Tibial artery (tissue), 4 donors: ENCODE measurements at regions not wholly inside any gene's neighbourhood (a gene's known extent, or its start where the extent isn't known, plus 50 kb on each side); places are given as distances from the start of the nearest gene placed in this dataset.

ENCODE experiments used
- DNase-seq, 2 donors: peaks; one replicate each; pipeline ENCODE4 v3.0.0-alpha.2; 2019
- H3K27ac ChIP-seq, 2 donors: fragments of 200-600 bp; sonication (generic) in 1 of 2; 1 replicate in 1 of 2; 2 replicates in 1 of 2; pipeline ENCODE4 v1.5.1; 2018 to 2019; ENCODE audit warnings: mild to moderate bottlenecking in 1 of 2
- H3K27me3 ChIP-seq, 2 donors: fragments of 200-600 bp; sonication (generic) in 1 of 2; one replicate each; pipeline versions ENCODE4 v1.5.1 to v1.6.0; 2016 to 2019
- H3K36me3 ChIP-seq, 3 donors: fragments of 200-600 bp; sonication (generic) in 2 of 3; one replicate each; pipeline ENCODE4 v1.5.1; 2016 to 2019; ENCODE audit warnings: mild to moderate bottlenecking in 2 of 3
- H3K4me1 ChIP-seq, 4 donors: fragments of 200-600 bp; sonication (generic) in 2 of 4; 1 replicate in 3 of 4; 2 replicates in 1 of 4; pipeline ENCODE4 v1.5.1; 2016 to 2019
- H3K4me3 ChIP-seq, 2 donors: fragments of 200-600 bp; sonication (generic) in 1 of 2; 1 replicate in 1 of 2; 2 replicates in 1 of 2; pipeline ENCODE4 v1.5.1; 2018 to 2019; ENCODE audit warnings: mild to moderate bottlenecking in 2 of 2
- H3K9me3 ChIP-seq, 3 donors: fragments of 200-600 bp; sonication (generic) in 1 of 3; one replicate each; pipeline ENCODE4 v1.5.1; 2016 to 2019
- CTCF ChIP-seq, 2 experiments: fragments of 200-600 bp in 1 of 2; fragments of 450-650 bp in 1 of 2; IDR thresholded peaks; one replicate each; pipeline ENCODE4 v1.5.1; 2017 to 2019; ENCODE audit warnings: antibody characterized with exemption in 2 of 2, mild to moderate bottlenecking in 1 of 2, moderate library complexity in 1 of 2
- intact Hi-C: fragments of 100-400 bp; cut with DNase I; formaldehyde crosslinking; loops from one replicate; pipeline ENCODE4 v1.15.0; 2023; ENCODE audit warnings: low total_unique reads

GRCh38 chr5:26148569-26149107, 889.7 kb downstream of the CDH9 start:
- Histone ChIP-seq H3K36me3 (no peaks in the 10 kb centered on the region), H3K4me3 (no peak overlapping the region), H3K9me3 (no peaks in the 10 kb centered on the region), H3K27me3 (no peaks in the 10 kb centered on the region), H3K27ac (no peak overlapping the region), H3K4me1 (no peaks in the 10 kb centered on the region)
- DNase-seq = no peak
- intact Hi-C loops = no loop called here
- TF ChIP-seq CTCF (IDR thresholded peaks at IDR 0.05) = no peak

- no peak overlapping the region for H3K4me3 ChIP-seq
- no peak overlapping the region for H3K27ac ChIP-seq
- H3K36me3 ChIP-seq = no peaks in the 10 kb centered on the region
- no peaks in the 10 kb centered on the region for H3K9me3 ChIP-seq
- intact Hi-C loops = no loop called here
- H3K27me3 ChIP-seq = no peaks in the 10 kb centered on the region
- H3K4me1 ChIP-seq = no peaks in the 10 kb centered on the region
- TF ChIP-seq CTCF (IDR thresholded peaks at IDR 0.05) = no peak
- DNase-seq = no peak
Measured at GRCh38 chr5:26143259-26143658, 895.1 kb downstream of the CDH9 start.

GRCh38 chr5:26121338-26121737, 917.0 kb downstream of the CDH9 start:
- Histone ChIP-seq H3K4me3 (no peak overlapping the region), H3K27me3 (no peaks in the 10 kb centered on the region), H3K9me3 (no peaks in the 10 kb centered on the region), H3K4me1 (no peaks in the 10 kb centered on the region), H3K36me3 (no peaks in the 10 kb centered on the region), H3K27ac (no peak overlapping the region)
- no peak for TF ChIP-seq CTCF (IDR thresholded peaks at IDR 0.05)
- intact Hi-C loops = no loop called here
- DNase-seq = no peak

GRCh38 chr5:26104175-26104574, 934.2 kb downstream of the CDH9 start:
- Histone ChIP-seq H3K4me3 (no peak overlapping the region), H3K27ac (no peak overlapping the region), H3K9me3 (no peaks in the 10 kb centered on the region), H3K4me1 (no peaks in the 10 kb centered on the region), H3K36me3 (no peaks in the 10 kb centered on the region), H3K27me3 (no peaks in the 10 kb centered on the region)
- no peak for DNase-seq
- TF ChIP-seq CTCF (IDR thresholded peaks at IDR 0.05) = no peak
- intact Hi-C loops = no loop called here

GRCh38 chr5:26060212-26060611, 978.2 kb downstream of the CDH9 start:
- Histone ChIP-seq H3K36me3 (no peaks in the 10 kb centered on the region), H3K27ac (no peak overlapping the region), H3K4me3 (no peak overlapping the region), H3K27me3 (no peaks in the 10 kb centered on the region), H3K9me3 (no peaks in the 10 kb centered on the region), H3K4me1 (no peaks in the 10 kb centered on the region)
- intact Hi-C loops = no loop called here
- DNase-seq = no peak
- no peak for TF ChIP-seq CTCF (IDR thresholded peaks at IDR 0.05)

- intact Hi-C loops = no loop called here
- Histone ChIP-seq H3K4me3 (no peak overlapping the region), H3K27ac (no peak overlapping the region), H3K27me3 (no peaks in the 10 kb centered on the region), H3K4me1 (no peaks in the 10 kb centered on the region), H3K36me3 (no peaks in the 10 kb centered on the region), H3K9me3 (no peaks in the 10 kb centered on the region)
- TF ChIP-seq CTCF (IDR thresholded peaks at IDR 0.05) = no peak
- DNase-seq = no peak
Measured at GRCh38 chr5:26054594-26054993, 983.8 kb downstream of the CDH9 start.
